ENCODE measurements at regions not wholly inside any gene's neighbourhood (a gene's known extent, or its start where the extent isn't known, plus 50 kb on each side); places are given as distances from the start of the nearest gene placed in this dataset.

GRCh38 chr15:92328207-92328606, 65.5 kb upstream of the ST8SIA2 start (continued):
- no peak for TF ChIP-seq E2F4 (IDR thresholded peaks at IDR 0.05; ENCODE audit: low read depth, low read length)
- no peak for TF ChIP-seq E2F8 (IDR thresholded peaks at IDR 0.05; ENCODE audit: low read depth, partially characterized antibody)
- TF ChIP-seq SIX5 (IDR thresholded peaks at IDR 0.05; ENCODE audit: low read depth, low read length, severe bottlenecking): no peak
- TF ChIP-seq TARDBP (IDR thresholded peaks at IDR 0.05; ENCODE audit: borderline replicate concordance): no peak
- no peak for TF ChIP-seq RUNX3 (IDR thresholded peaks at IDR 0.05; ENCODE audit: low read length)
- TF ChIP-seq SMC3 (IDR thresholded peaks at IDR 0.05; ENCODE audit: borderline replicate concordance, low read length): no peak
- no peak for TF ChIP-seq EZH2 (IDR thresholded peaks at IDR 0.05; ENCODE audit: borderline replicate concordance, control insufficient read depth, low read depth, low read length)
- no peak for TF ChIP-seq CBX3 (IDR thresholded peaks at IDR 0.05; ENCODE audit: borderline replicate concordance, low read depth)

GRCh38 chr15:92332125-92332899, 61.4 kb upstream of the ST8SIA2 start:
- no peak for ATAC-seq
- H4K20me1 ChIP-seq (ENCODE audit: control insufficient read depth, insufficient read depth): no peaks in the 10 kb centered on the region

More at GRCh38 chr15:92332125-92332899, 61.4 kb upstream of the ST8SIA2 start:
- H3K4me3 ChIP-seq: no peak overlapping the region
- H2AFZ ChIP-seq (ENCODE audit: control insufficient read depth, low read depth, low read length): no peak overlapping the region
- FAIRE-seq (no peak), DNase-seq (ENCODE audit: low read depth, low spot score) (no peak)
- BruUV-seq (replicated peaks): no TSS peak
- ChIA-PET POLR2A (no interaction called here), RAD21 (ENCODE audit: unreplicated experiment) (no interaction called here), SMC1A (ENCODE audit: uncharacterized antibody, unreplicated experiment) (no interaction called here), CTCF (no interaction called here)
- no peak overlapping the region for H3K27ac ChIP-seq (ENCODE audit: control insufficient read depth, insufficient read depth)
- H3K4me1 ChIP-seq (ENCODE audit: control insufficient read depth, insufficient read depth, low read length): no peaks in the 10 kb centered on the region
- no peaks in the 10 kb centered on the region for H3K9me3 ChIP-seq (replicated peaks; ENCODE audit: control insufficient read depth, insufficient read depth, low read length)
- no peaks in the 10 kb centered on the region for H3K79me2 ChIP-seq (ENCODE audit: control insufficient read depth, insufficient read depth, low read length)
- H3K36me3 ChIP-seq (ENCODE audit: control insufficient read depth in 2 of 2, insufficient read depth in 2 of 2, low read length in 1 of 2): no peaks in the 10 kb centered on the region
- in situ Hi-C loops (cut with MboI): no loop called here
- H3K4me2 ChIP-seq (ENCODE audit: control insufficient read depth, insufficient read depth): no peak overlapping the region
- no peaks in the 10 kb centered on the region for H3K27me3 ChIP-seq (replicated peaks in 1 of 2; ENCODE audit: control insufficient read depth in 2 of 2, insufficient read depth in 2 of 2, low read length in 1 of 2)
- H3K9ac ChIP-seq (ENCODE audit: control insufficient read depth, insufficient read depth, low read length): no peak overlapping the region
- no peak for TF ChIP-seq CEBPZ (IDR thresholded peaks at IDR 0.05; ENCODE audit: low read depth, low read length)
- TF ChIP-seq ESRRA (IDR thresholded peaks at IDR 0.05; ENCODE audit: low read length): no peak
- no peak for TF ChIP-seq SMARCA5 (IDR thresholded peaks at IDR 0.05)
- TF ChIP-seq SIN3A (IDR thresholded peaks at IDR 0.05; ENCODE audit: low read depth, low read length): no peak
- no peak for TF ChIP-seq CHD1 (IDR thresholded peaks at IDR 0.05; ENCODE audit: low read depth, low read length)
- TF ChIP-seq ETV6 (conservative IDR thresholded peaks at IDR 0.05 in 1 of 2, IDR thresholded peaks at IDR 0.05 in 1 of 2; ENCODE audit: borderline replicate concordance in 1 of 2, low read depth in 1 of 2): no peak
- no peak for TF ChIP-seq SUPT20H (IDR thresholded peaks at IDR 0.05; ENCODE audit: borderline replicate concordance, control insufficient read depth, low read depth, low read length)
- intact Hi-C loops (cut with micrococcal nuclease; ENCODE audit: unreplicated experiment): no loop called here
- WGBS (ENCODE audit: insufficient coverage, insufficient replicate concordance, low lambda C conversion rate, missing lambda C conversion rate): 20% methylated on average over 6 of the region's 6 CpGs
